ENCODE measurements at regions not wholly inside any gene's neighbourhood (a gene's known extent, or its start where the extent isn't known, plus 50 kb on each side); places are given as distances from the start of the nearest gene placed in this dataset.

DNA sequence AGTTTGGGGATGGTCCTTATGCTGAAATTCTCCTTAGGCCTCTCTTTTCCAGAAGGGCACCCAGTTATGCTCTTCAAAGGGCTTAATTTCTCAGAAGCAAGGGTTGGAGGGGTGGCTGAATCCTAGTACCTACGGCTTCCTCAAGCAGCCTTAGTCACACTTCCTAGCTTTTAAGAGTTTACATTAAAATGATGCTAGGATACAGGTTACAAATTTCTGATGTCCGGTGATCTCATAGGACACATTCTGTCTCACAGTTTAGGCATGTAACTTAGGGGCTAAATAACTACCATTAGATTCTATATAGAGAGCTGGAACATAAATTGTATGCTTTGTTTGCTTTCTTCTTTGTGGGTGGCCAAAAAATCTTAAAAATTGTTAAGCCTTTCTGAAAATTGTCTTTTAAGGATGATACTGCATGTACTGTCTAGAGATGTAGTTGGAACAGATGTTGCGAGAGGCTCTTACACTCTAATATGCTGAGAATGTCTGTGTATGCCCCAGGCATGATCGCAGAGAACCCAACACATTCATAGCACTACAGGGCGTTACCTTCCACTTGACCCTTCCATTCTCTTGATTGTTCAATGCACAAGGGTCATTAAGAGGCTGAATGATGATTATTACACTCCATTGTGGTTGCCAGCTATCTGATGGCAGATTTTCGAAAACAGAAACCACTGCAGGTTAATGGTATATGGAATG lies 139.1 kb downstream of the TMEM38B start (continued):
- TF ChIP-seq BACH2 (CRISPR knock-in tag; IDR thresholded peaks at IDR 0.05; ENCODE audit: borderline replicate concordance) = no peak
- TF ChIP-seq PPARA (CRISPR knock-in tag; IDR thresholded peaks at IDR 0.05; ENCODE audit: borderline replicate concordance) = no peak
- TF ChIP-seq TOX (CRISPR knock-in tag; IDR thresholded peaks at IDR 0.05; ENCODE audit: borderline replicate concordance) = no peak

- TF ChIP-seq CSDC2 (CRISPR knock-in tag; IDR thresholded peaks at IDR 0.05) (no peak), SNAI2 (CRISPR knock-in tag; IDR thresholded peaks at IDR 0.05) (no peak), ZFP30 (CRISPR knock-in tag; IDR thresholded peaks at IDR 0.05) (no peak), BACH2 (CRISPR knock-in tag; IDR thresholded peaks at IDR 0.05; ENCODE audit: borderline replicate concordance) (no peak), ZC3H10 (CRISPR knock-in tag; IDR thresholded peaks at IDR 0.05) (no peak), POU6F1 (CRISPR knock-in tag; IDR thresholded peaks at IDR 0.05; ENCODE audit: borderline replicate concordance, low read depth) (no peak), ZNF8 (CRISPR knock-in tag; IDR thresholded peaks at IDR 0.05) (no peak), OSR1 (CRISPR knock-in tag; IDR thresholded peaks at IDR 0.05) (no peak), ZNF565 (CRISPR knock-in tag; conservative IDR thresholded peaks at IDR 0.05; ENCODE audit: low read depth) (no peak), TSHZ2 (CRISPR knock-in tag; IDR thresholded peaks at IDR 0.05) (no peak), TOX (CRISPR knock-in tag; IDR thresholded peaks at IDR 0.05; ENCODE audit: borderline replicate concordance) (no peak), CSRNP3 (CRISPR knock-in tag; IDR thresholded peaks at IDR 0.05) (no peak)
- TF ChIP-seq, protein P1, sequence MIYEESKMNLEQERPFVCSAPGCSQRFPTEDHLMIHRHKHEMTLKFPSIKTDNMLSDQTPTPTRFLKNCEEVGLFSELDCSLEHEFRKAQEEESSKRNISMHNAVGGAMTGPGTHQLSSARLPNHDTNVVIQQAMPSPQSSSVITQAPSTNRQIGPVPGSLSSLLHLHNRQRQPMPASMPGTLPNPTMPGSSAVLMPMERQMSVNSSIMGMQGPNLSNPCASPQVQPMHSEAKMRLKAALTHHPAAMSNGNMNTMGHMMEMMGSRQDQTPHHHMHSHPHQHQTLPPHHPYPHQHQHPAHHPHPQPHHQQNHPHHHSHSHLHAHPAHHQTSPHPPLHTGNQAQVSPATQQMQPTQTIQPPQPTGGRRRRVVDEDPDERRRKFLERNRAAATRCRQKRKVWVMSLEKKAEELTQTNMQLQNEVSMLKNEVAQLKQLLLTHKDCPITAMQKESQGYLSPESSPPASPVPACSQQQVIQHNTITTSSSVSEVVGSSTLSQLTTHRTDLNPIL (CRISPR knock-in tag; IDR thresholded peaks at IDR 0.05; ENCODE audit: low read depth) = no peak
- ATAC-seq = no peak
Observed at GRCh38 chr9:105834404-105834803, 140.1 kb downstream of the TMEM38B start.

- no peak for ATAC-seq
- no peak for TF ChIP-seq TSHZ2 (CRISPR knock-in tag; IDR thresholded peaks at IDR 0.05)
- TF ChIP-seq BACH2 (CRISPR knock-in tag; IDR thresholded peaks at IDR 0.05; ENCODE audit: borderline replicate concordance) = no peak
- no peak for TF ChIP-seq CSDC2 (CRISPR knock-in tag; IDR thresholded peaks at IDR 0.05)
- TF ChIP-seq TCF4 (CRISPR knock-in tag; IDR thresholded peaks at IDR 0.05; ENCODE audit: borderline replicate concordance) = no peak
- TF ChIP-seq ISL1 (CRISPR knock-in tag; IDR thresholded peaks at IDR 0.05) = no peak
- TF ChIP-seq ZNF8 (CRISPR knock-in tag; IDR thresholded peaks at IDR 0.05) = no peak
- TF ChIP-seq ARNTL (CRISPR knock-in tag; IDR thresholded peaks at IDR 0.05; ENCODE audit: borderline replicate concordance, low read depth) = no peak
- no peak for TF ChIP-seq OSR1 (CRISPR knock-in tag; IDR thresholded peaks at IDR 0.05)
- TF ChIP-seq ESRRG (CRISPR knock-in tag; IDR thresholded peaks at IDR 0.05) = no peak
- TF ChIP-seq RARB (CRISPR knock-in tag; IDR thresholded peaks at IDR 0.05) = no peak
- TF ChIP-seq ZFP3 (CRISPR knock-in tag; IDR thresholded peaks at IDR 0.05) = no peak
- no peak for TF ChIP-seq ZFP30 (CRISPR knock-in tag; IDR thresholded peaks at IDR 0.05)
- TF ChIP-seq POU6F1 (CRISPR knock-in tag; IDR thresholded peaks at IDR 0.05; ENCODE audit: borderline replicate concordance, low read depth) = no peak
- TF ChIP-seq ZNF70 (CRISPR knock-in tag; IDR thresholded peaks at IDR 0.05) = no peak
- TF ChIP-seq CSRNP3 (CRISPR knock-in tag; IDR thresholded peaks at IDR 0.05) = no peak
- no peak for TF ChIP-seq PPARA (CRISPR knock-in tag; IDR thresholded peaks at IDR 0.05; ENCODE audit: borderline replicate concordance)
Observed at GRCh38 chr9:105835721-105836120, 141.4 kb downstream of the TMEM38B start.
